Fibroblast of lung (primary cell): ENCODE measurements at regions not wholly inside any gene's neighbourhood (a gene's known extent, or its start where the extent isn't known, plus 50 kb on each side); places are given as distances from the start of the nearest gene placed in this dataset.

Experiments
- DNase-seq, 2 donors: peaks; one replicate each; pipeline versions ENCODE4 v3.0.0 to v3.0.0-alpha.2; 2010; ENCODE audit warnings: low read depth in 2 of 2
- H2AFZ ChIP-seq: 2 replicates; pipeline ENCODE4 v1.5.1; 2012; ENCODE audit warnings: low read length, control low read depth, inconsistent platforms
- H3K27ac ChIP-seq: 2 replicates; pipeline ENCODE4 v1.5.1; 2011; ENCODE audit warnings: low read length, control low read depth; ENCODE audit not compliant: insufficient read depth
- H3K27me3 ChIP-seq: 2 replicates; pipeline ENCODE4 v1.5.1; 2011; ENCODE audit warnings: mild to moderate bottlenecking, low read length; ENCODE audit not compliant: control insufficient read depth, insufficient read depth
- H3K36me3 ChIP-seq: 2 replicates; pipeline ENCODE4 v1.5.1; 2011; ENCODE audit warnings: low read length; ENCODE audit not compliant: control insufficient read depth, insufficient read depth
- H3K4me1 ChIP-seq: 2 replicates; pipeline ENCODE4 v1.5.1; 2011; ENCODE audit warnings: low read length; ENCODE audit not compliant: control insufficient read depth, insufficient read depth; ENCODE audit errors: extremely low read depth
- H3K4me2 ChIP-seq: 2 replicates; pipeline ENCODE4 v1.5.1; 2011; ENCODE audit warnings: low read length, control low read depth; ENCODE audit not compliant: insufficient read depth; ENCODE audit errors: extremely low read depth
- H3K4me3 ChIP-seq, 4 experiments: fragments of 200-600 bp in 1 of 4; sonication (generic) in 1 of 4; replicated peaks in 1 of 4; 2 replicates each; pipeline ENCODE4 v1.5.1; 2011 to 2016; ENCODE audit warnings: low read length in 4 of 4, low read depth in 3 of 4, mild to moderate bottlenecking in 3 of 4, control low read depth in 2 of 4, inconsistent platforms in 1 of 4, mixed read lengths in 1 of 4; ENCODE audit not compliant: insufficient read depth in 1 of 4; ENCODE audit errors: control extremely low read depth in 1 of 4
- H3K79me2 ChIP-seq: 2 replicates; pipeline ENCODE4 v1.5.1; 2012; ENCODE audit warnings: mild to moderate bottlenecking, low read length, inconsistent platforms; ENCODE audit not compliant: control insufficient read depth, insufficient read depth
- H3K9ac ChIP-seq: 2 replicates; pipeline ENCODE4 v1.5.1; 2011; ENCODE audit warnings: mild to moderate bottlenecking, low read length, control low read depth; ENCODE audit not compliant: insufficient read depth
- H3K9me3 ChIP-seq: 2 replicates; pipeline ENCODE4 v1.5.1; 2012; ENCODE audit warnings: low read depth, low read length; ENCODE audit not compliant: control insufficient read depth, insufficient read depth
- H4K20me1 ChIP-seq: 2 replicates; pipeline ENCODE4 v1.5.1; 2011; ENCODE audit warnings: low read length; ENCODE audit not compliant: control insufficient read depth, insufficient read depth; ENCODE audit errors: extremely low read depth
- CTCF ChIP-seq, 2 donors: IDR thresholded peaks in 1 of 2; conservative IDR thresholded peaks in 1 of 2; 1 replicate in 1 of 2; 2 replicates in 1 of 2; pipeline ENCODE4 v1.5.1; 2011 to 2012; ENCODE audit warnings: low read length in 2 of 2, control low read depth in 1 of 2, inconsistent platforms in 1 of 2, low read depth in 1 of 2, mild to moderate bottlenecking in 1 of 2
- EZH2 ChIP-seq: IDR thresholded peaks from 2 replicates; pipeline ENCODE4 v1.5.1; 2012; ENCODE audit warnings: low read length, control low read depth, mild to moderate bottlenecking; ENCODE audit errors: missing control alignments

- no peak overlapping the region for H3K27ac ChIP-seq
- H3K4me2 ChIP-seq, result no peak overlapping the region
- no peak overlapping the region for H3K9ac ChIP-seq
- DNase-seq, result peak in 1 of 2 donors; percentile 65
- no peak overlapping the region for H2AFZ ChIP-seq
- no peaks in the 10 kb centered on the region for H3K9me3 ChIP-seq
- H3K27me3 ChIP-seq, result no peaks in the 10 kb centered on the region
- no peaks in the 10 kb centered on the region for H3K79me2 ChIP-seq
- TF ChIP-seq CTCF (conservative IDR thresholded peaks at IDR 0.05 in 1 of 2, IDR thresholded peaks at IDR 0.05 in 1 of 2; ENCODE audit: low read depth in 1 of 2, low read length in 2 of 2), result peak in 1 of 2 donors; percentile 13
- no peak for TF ChIP-seq EZH2
- no peaks in the 10 kb centered on the region for H3K36me3 ChIP-seq
- H3K4me3 ChIP-seq, result peak overlapping the region in 1 of 4 experiments; percentile 47
- H4K20me1 ChIP-seq, result no peaks in the 10 kb centered on the region
- H3K4me1 ChIP-seq, result no peaks in the 10 kb centered on the region
These were observed 420.7 kb downstream of the DAD1 start for GRCh38 chr14:22168092-22168955.

GRCh38 chr14:22164616-22165015 is 424.4 kb downstream of the DAD1 start:
- Histone ChIP-seq H3K9ac (no peak overlapping the region), H3K9me3 (no peaks in the 10 kb centered on the region), H3K36me3 (no peaks in the 10 kb centered on the region), H3K4me2 (no peak overlapping the region), H2AFZ (no peak overlapping the region), H4K20me1 (no peaks in the 10 kb centered on the region), H3K4me1 (no peaks in the 10 kb centered on the region), H3K27ac (no peak overlapping the region), H3K4me3 (no peak overlapping the region), H3K27me3 (no peaks in the 10 kb centered on the region), H3K79me2 (no peaks in the 10 kb centered on the region)
- TF ChIP-seq CTCF (conservative IDR thresholded peaks at IDR 0.05 in 1 of 2, IDR thresholded peaks at IDR 0.05 in 1 of 2; ENCODE audit: low read depth in 1 of 2, low read length in 2 of 2), result no peak
- TF ChIP-seq EZH2, result no peak
- no peak for DNase-seq

GRCh38 chr14:22163051-22163450 is 426.0 kb downstream of the DAD1 start:
- Histone ChIP-seq H2AFZ (no peak overlapping the region), H3K79me2 (no peaks in the 10 kb centered on the region), H3K27me3 (no peaks in the 10 kb centered on the region), H3K36me3 (no peaks in the 10 kb centered on the region), H3K4me3 (no peak overlapping the region), H3K4me2 (no peak overlapping the region), H3K27ac (no peak overlapping the region), H3K9ac (no peak overlapping the region), H3K9me3 (no peaks in the 10 kb centered on the region), H3K4me1 (no peaks in the 10 kb centered on the region), H4K20me1 (no peaks in the 10 kb centered on the region)
- TF ChIP-seq CTCF (conservative IDR thresholded peaks at IDR 0.05 in 1 of 2, IDR thresholded peaks at IDR 0.05 in 1 of 2; ENCODE audit: low read depth in 1 of 2, low read length in 2 of 2) (peak in 1 of 2 donors; percentile 26), EZH2 (no peak)
- peak in 1 of 2 donors; percentile 42 for DNase-seq
